ENCODE measurements at regions not wholly inside any gene's neighbourhood (a gene's known extent, or its start where the extent isn't known, plus 50 kb on each side); places are given as distances from the start of the nearest gene placed in this dataset.

DNA sequence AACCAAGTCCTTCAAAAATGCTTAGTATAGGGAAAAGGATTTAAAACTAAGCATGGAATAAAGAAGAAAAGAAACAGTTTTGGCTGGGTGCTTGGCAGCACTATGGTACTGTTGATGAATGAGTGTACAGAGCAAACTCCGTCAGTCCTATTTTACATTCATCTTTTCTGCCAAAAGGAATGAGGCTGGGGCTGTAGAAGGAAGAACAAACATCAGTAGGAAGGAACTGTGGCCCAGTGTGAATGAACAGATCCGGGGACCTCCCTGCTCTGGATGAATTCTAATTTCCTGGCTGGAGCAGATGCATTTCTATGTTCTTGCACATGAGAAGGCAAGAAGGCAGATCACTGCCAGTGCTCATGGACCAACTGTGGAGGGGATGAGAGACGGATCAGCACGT is 474.0 kb upstream of the MEIS1 start:
- 83% methylated on average over 4 of the region's 4 CpGs for WGBS (ENCODE audit: low lambda C conversion rate, missing lambda C conversion rate)
- Histone ChIP-seq H3K4me1 (ENCODE audit: insufficient read depth) (no peaks in the 10 kb centered on the region), H3K27ac (no peak overlapping the region), H2AFZ (no peak overlapping the region), H4K20me1 (ENCODE audit: insufficient read depth, poor library complexity, severe bottlenecking) (no peaks in the 10 kb centered on the region), H3K4me2 (no peak overlapping the region), H3K4me3 (no peak overlapping the region), H3K79me2 (no peaks in the 10 kb centered on the region), H3K9me2 (replicated peaks; ENCODE audit: insufficient read depth) (no peaks in the 10 kb centered on the region), H3K9me3 (ENCODE audit: low read depth) (no peaks in the 10 kb centered on the region), H3K36me3 (replicated peaks; ENCODE audit: insufficient read depth, low read depth) (no peaks in the 10 kb centered on the region), H3K27me3 (no peaks in the 10 kb centered on the region)
- no peak for DNase-seq (ENCODE audit: low spot score)
- TF ChIP-seq EZH2 (IDR thresholded peaks at IDR 0.05; ENCODE audit: borderline replicate concordance): no peak
- no peak for TF ChIP-seq EZH2phosphoT487 (IDR thresholded peaks at IDR 0.05; ENCODE audit: low read depth, severe bottlenecking, unreplicated experiment)

DNA sequence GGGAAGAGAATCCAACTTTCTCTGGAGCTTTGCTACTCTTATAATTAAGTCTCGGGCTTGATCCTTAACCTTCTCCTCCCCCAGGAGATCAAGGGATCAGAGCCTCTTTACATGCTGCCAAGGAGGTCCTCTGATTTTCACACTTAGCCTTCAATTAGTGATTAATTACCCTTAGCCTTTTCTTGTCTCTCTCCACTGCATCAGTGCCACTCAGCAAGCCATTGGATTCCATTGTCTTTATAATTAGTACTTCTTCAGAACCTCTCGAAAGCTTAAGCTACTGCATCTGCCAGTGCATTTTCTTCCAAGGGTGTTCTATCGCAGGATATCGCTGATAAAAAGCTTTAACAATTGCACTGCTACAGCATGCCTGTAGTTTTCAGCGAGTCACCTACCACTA is 477.0 kb upstream of the MEIS1 start:
- H3K36me3 ChIP-seq (replicated peaks; ENCODE audit: insufficient read depth, low read depth): no peaks in the 10 kb centered on the region
- no peak for DNase-seq (ENCODE audit: low spot score)
- 37% methylated on average over 5 of the region's 5 CpGs for WGBS (ENCODE audit: low lambda C conversion rate, missing lambda C conversion rate)
- H2AFZ ChIP-seq: no peak overlapping the region
- no peaks in the 10 kb centered on the region for H3K27me3 ChIP-seq
- H3K9me2 ChIP-seq (replicated peaks; ENCODE audit: insufficient read depth): no peaks in the 10 kb centered on the region
- TF ChIP-seq, protein P1, sequence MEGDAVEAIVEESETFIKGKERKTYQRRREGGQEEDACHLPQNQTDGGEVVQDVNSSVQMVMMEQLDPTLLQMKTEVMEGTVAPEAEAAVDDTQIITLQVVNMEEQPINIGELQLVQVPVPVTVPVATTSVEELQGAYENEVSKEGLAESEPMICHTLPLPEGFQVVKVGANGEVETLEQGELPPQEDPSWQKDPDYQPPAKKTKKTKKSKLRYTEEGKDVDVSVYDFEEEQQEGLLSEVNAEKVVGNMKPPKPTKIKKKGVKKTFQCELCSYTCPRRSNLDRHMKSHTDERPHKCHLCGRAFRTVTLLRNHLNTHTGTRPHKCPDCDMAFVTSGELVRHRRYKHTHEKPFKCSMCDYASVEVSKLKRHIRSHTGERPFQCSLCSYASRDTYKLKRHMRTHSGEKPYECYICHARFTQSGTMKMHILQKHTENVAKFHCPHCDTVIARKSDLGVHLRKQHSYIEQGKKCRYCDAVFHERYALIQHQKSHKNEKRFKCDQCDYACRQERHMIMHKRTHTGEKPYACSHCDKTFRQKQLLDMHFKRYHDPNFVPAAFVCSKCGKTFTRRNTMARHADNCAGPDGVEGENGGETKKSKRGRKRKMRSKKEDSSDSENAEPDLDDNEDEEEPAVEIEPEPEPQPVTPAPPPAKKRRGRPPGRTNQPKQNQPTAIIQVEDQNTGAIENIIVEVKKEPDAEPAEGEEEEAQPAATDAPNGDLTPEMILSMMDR (IDR thresholded peaks at IDR 0.05; ENCODE audit: poor library complexity): no peak
- no peak for TF ChIP-seq EZH2phosphoT487 (IDR thresholded peaks at IDR 0.05; ENCODE audit: low read depth, severe bottlenecking, unreplicated experiment)
- no peak for TF ChIP-seq EZH2 (IDR thresholded peaks at IDR 0.05; ENCODE audit: borderline replicate concordance)
- H3K4me1 ChIP-seq (ENCODE audit: insufficient read depth): no peaks in the 10 kb centered on the region
- no peaks in the 10 kb centered on the region for H3K9me3 ChIP-seq (ENCODE audit: low read depth)
- H4K20me1 ChIP-seq (ENCODE audit: insufficient read depth, poor library complexity, severe bottlenecking): no peaks in the 10 kb centered on the region
- H3K27ac ChIP-seq: no peak overlapping the region
- H3K79me2 ChIP-seq: no peaks in the 10 kb centered on the region
- H3K4me3 ChIP-seq: no peak overlapping the region
- no peak overlapping the region for H3K4me2 ChIP-seq

DNA sequence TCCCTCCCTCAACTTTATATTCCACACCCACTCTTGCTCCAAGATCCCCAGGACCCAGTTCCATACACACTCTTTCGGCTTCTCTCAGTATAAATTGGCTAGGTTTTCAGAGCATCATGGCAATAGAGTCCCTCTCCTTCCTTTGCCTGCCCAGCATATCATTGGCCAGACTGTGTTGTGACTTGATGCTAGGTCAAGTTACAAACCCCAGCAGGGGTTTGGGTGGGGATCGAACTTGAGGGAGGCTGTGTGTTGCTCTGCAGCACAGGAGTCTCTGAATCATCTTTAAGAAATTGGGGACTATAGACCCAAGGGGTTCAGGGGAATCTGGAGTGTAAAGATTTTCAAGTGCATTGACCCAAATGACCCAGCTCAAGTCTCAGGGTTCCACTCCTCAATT is 477.5 kb upstream of the MEIS1 start:
- TF ChIP-seq, protein P1 (IDR thresholded peaks at IDR 0.05; ENCODE audit: poor library complexity): no peak
- TF ChIP-seq EZH2 (IDR thresholded peaks at IDR 0.05; ENCODE audit: borderline replicate concordance) (no peak), EZH2phosphoT487 (IDR thresholded peaks at IDR 0.05; ENCODE audit: low read depth, severe bottlenecking, unreplicated experiment) (no peak)
- Histone ChIP-seq H3K27me3 (no peaks in the 10 kb centered on the region), H3K79me2 (no peaks in the 10 kb centered on the region), H3K4me1 (ENCODE audit: insufficient read depth) (no peaks in the 10 kb centered on the region), H3K4me2 (no peak overlapping the region), H4K20me1 (ENCODE audit: insufficient read depth, poor library complexity, severe bottlenecking) (no peaks in the 10 kb centered on the region), H3K36me3 (replicated peaks; ENCODE audit: insufficient read depth, low read depth) (no peaks in the 10 kb centered on the region), H2AFZ (no peak overlapping the region), H3K9me3 (ENCODE audit: low read depth) (no peaks in the 10 kb centered on the region), H3K4me3 (no peak overlapping the region), H3K27ac (no peak overlapping the region), H3K9me2 (replicated peaks; ENCODE audit: insufficient read depth) (no peaks in the 10 kb centered on the region)
- WGBS (ENCODE audit: low lambda C conversion rate, missing lambda C conversion rate): 86% methylated on average over 2 of the region's 2 CpGs
- DNase-seq (ENCODE audit: low spot score): no peak

DNA sequence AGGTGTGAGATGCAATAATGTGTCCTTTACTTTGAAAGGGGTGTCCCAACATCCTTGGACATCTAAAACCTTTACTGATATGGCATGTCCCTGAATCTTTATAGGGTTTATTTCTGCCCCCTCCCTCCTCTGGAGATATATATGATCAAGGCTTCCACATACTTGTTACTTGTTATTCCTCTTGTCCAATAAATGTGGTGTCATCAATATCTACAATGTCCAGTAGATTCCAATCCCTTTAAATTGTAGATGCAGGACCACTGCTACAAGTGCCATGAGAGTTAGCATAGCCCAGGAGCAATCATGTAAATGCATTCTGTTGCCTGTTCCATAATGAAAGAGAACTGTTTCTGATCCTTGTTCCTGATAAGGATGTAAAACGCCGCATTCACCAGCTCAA is 479.7 kb upstream of the MEIS1 start:
- H3K9me2 ChIP-seq (replicated peaks; ENCODE audit: insufficient read depth): no peaks in the 10 kb centered on the region
- H4K20me1 ChIP-seq (ENCODE audit: insufficient read depth, poor library complexity, severe bottlenecking): no peaks in the 10 kb centered on the region
- no peaks in the 10 kb centered on the region for H3K9me3 ChIP-seq (ENCODE audit: low read depth)
- H3K4me1 ChIP-seq (ENCODE audit: insufficient read depth): no peaks in the 10 kb centered on the region
- H3K4me2 ChIP-seq: no peak overlapping the region
- no peaks in the 10 kb centered on the region for H3K79me2 ChIP-seq
- H3K27me3 ChIP-seq: no peaks in the 10 kb centered on the region
- 44% methylated on average over 2 of the region's 2 CpGs for WGBS (ENCODE audit: low lambda C conversion rate, missing lambda C conversion rate)
- no peak overlapping the region for H3K4me3 ChIP-seq
- no peaks in the 10 kb centered on the region for H3K36me3 ChIP-seq (replicated peaks; ENCODE audit: insufficient read depth, low read depth)
- TF ChIP-seq EZH2 (IDR thresholded peaks at IDR 0.05; ENCODE audit: borderline replicate concordance): no peak
- TF ChIP-seq, protein P1 (IDR thresholded peaks at IDR 0.05; ENCODE audit: poor library complexity): no peak
- no peak for TF ChIP-seq EZH2phosphoT487 (IDR thresholded peaks at IDR 0.05; ENCODE audit: low read depth, severe bottlenecking, unreplicated experiment)
- no peak for DNase-seq (ENCODE audit: low spot score)
- H3K27ac ChIP-seq: no peak overlapping the region
- no peak overlapping the region for H2AFZ ChIP-seq
